ENCODE measurements at regions not wholly inside any gene's neighbourhood (a gene's known extent, or its start where the extent isn't known, plus 50 kb on each side); places are given as distances from the start of the nearest gene placed in this dataset.

DNA sequence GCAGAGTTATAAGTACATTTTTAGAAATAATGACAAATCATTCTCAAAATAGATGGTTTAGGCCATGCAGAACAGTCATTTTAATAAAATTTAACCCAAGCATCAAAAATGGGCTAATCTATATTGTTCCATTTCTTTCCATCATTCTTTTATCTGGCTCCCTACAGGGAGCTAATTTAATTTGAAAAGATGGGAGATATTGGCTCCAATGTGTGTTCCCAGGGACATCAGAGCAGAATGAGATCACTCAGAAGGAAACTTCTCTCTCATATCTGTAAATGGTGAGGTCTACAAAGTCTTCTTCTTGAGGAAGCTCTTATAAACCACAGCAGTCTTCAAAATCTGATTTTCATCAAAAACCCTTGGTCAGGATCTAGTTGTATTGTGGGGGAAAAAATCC, 119.4 kb upstream of the RAB6C start:
- DNase-seq (ENCODE audit: low spot score), result no peak
- no peak for TF ChIP-seq FOXA1 (IDR thresholded peaks at IDR 0.05)
- no peak for TF ChIP-seq RXRA (IDR thresholded peaks at IDR 0.05)
- TF ChIP-seq SP1 (IDR thresholded peaks at IDR 0.05), result no peak
- no peak for TF ChIP-seq HNF4A (conservative IDR thresholded peaks at IDR 0.05)
- TF ChIP-seq, protein P1, sequence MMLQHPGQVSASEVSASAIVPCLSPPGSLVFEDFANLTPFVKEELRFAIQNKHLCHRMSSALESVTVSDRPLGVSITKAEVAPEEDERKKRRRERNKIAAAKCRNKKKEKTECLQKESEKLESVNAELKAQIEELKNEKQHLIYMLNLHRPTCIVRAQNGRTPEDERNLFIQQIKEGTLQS (IDR thresholded peaks at IDR 0.05), result no peak
- TF ChIP-seq, protein P2, sequence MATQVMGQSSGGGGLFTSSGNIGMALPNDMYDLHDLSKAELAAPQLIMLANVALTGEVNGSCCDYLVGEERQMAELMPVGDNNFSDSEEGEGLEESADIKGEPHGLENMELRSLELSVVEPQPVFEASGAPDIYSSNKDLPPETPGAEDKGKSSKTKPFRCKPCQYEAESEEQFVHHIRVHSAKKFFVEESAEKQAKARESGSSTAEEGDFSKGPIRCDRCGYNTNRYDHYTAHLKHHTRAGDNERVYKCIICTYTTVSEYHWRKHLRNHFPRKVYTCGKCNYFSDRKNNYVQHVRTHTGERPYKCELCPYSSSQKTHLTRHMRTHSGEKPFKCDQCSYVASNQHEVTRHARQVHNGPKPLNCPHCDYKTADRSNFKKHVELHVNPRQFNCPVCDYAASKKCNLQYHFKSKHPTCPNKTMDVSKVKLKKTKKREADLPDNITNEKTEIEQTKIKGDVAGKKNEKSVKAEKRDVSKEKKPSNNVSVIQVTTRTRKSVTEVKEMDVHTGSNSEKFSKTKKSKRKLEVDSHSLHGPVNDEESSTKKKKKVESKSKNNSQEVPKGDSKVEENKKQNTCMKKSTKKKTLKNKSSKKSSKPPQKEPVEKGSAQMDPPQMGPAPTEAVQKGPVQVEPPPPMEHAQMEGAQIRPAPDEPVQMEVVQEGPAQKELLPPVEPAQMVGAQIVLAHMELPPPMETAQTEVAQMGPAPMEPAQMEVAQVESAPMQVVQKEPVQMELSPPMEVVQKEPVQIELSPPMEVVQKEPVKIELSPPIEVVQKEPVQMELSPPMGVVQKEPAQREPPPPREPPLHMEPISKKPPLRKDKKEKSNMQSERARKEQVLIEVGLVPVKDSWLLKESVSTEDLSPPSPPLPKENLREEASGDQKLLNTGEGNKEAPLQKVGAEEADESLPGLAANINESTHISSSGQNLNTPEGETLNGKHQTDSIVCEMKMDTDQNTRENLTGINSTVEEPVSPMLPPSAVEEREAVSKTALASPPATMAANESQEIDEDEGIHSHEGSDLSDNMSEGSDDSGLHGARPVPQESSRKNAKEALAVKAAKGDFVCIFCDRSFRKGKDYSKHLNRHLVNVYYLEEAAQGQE (IDR thresholded peaks at IDR 0.05), result no peak
- TF ChIP-seq FOXA2 (IDR thresholded peaks at IDR 0.05), result no peak
- TF ChIP-seq, protein P3, sequence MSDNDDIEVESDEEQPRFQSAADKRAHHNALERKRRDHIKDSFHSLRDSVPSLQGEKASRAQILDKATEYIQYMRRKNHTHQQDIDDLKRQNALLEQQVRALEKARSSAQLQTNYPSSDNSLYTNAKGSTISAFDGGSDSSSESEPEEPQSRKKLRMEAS (IDR thresholded peaks at IDR 0.05), result no peak
- TF ChIP-seq, protein P4, sequence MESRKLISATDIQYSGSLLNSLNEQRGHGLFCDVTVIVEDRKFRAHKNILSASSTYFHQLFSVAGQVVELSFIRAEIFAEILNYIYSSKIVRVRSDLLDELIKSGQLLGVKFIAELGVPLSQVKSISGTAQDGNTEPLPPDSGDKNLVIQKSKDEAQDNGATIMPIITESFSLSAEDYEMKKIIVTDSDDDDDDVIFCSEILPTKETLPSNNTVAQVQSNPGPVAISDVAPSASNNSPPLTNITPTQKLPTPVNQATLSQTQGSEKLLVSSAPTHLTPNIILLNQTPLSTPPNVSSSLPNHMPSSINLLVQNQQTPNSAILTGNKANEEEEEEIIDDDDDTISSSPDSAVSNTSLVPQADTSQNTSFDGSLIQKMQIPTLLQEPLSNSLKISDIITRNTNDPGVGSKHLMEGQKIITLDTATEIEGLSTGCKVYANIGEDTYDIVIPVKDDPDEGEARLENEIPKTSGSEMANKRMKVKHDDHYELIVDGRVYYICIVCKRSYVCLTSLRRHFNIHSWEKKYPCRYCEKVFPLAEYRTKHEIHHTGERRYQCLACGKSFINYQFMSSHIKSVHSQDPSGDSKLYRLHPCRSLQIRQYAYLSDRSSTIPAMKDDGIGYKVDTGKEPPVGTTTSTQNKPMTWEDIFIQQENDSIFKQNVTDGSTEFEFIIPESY (IDR thresholded peaks at IDR 0.05), result no peak
- TF ChIP-seq NR2F2 (IDR thresholded peaks at IDR 0.05), result no peak
- no peak for TF ChIP-seq EGR1 (IDR thresholded peaks at IDR 0.05; ENCODE audit: low read depth in 2 of 2)
- no peak for TF ChIP-seq JUND (IDR thresholded peaks at IDR 0.05)
- no peak for TF ChIP-seq GABPA (IDR thresholded peaks at IDR 0.05 in 1 of 2, conservative IDR thresholded peaks at IDR 0.05 in 1 of 2)
- TF ChIP-seq, protein P5, sequence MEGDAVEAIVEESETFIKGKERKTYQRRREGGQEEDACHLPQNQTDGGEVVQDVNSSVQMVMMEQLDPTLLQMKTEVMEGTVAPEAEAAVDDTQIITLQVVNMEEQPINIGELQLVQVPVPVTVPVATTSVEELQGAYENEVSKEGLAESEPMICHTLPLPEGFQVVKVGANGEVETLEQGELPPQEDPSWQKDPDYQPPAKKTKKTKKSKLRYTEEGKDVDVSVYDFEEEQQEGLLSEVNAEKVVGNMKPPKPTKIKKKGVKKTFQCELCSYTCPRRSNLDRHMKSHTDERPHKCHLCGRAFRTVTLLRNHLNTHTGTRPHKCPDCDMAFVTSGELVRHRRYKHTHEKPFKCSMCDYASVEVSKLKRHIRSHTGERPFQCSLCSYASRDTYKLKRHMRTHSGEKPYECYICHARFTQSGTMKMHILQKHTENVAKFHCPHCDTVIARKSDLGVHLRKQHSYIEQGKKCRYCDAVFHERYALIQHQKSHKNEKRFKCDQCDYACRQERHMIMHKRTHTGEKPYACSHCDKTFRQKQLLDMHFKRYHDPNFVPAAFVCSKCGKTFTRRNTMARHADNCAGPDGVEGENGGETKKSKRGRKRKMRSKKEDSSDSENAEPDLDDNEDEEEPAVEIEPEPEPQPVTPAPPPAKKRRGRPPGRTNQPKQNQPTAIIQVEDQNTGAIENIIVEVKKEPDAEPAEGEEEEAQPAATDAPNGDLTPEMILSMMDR (IDR thresholded peaks at IDR 0.05; ENCODE audit: low read depth, low read length, missing input control), result no peak
- TF ChIP-seq YY1 (IDR thresholded peaks at IDR 0.05), result no peak
- TF ChIP-seq TAF1 (conservative IDR thresholded peaks at IDR 0.05), result no peak
- no peak overlapping the region for H3K9ac ChIP-seq (ENCODE audit: low read depth in 1 of 2, low read length in 2 of 2)

More for the DNA sequence above, 119.4 kb upstream of the RAB6C start:
- Histone ChIP-seq H3K27me3 (ENCODE audit: control insufficient read depth in 4 of 4, insufficient read depth in 4 of 4, low read length in 3 of 4) (no peaks in the 10 kb centered on the region), H3K4me3 (ENCODE audit: low read depth in 1 of 3, low read length in 3 of 3) (no peak overlapping the region), H3K9me3 (ENCODE audit: control insufficient read depth in 4 of 4, low read length in 3 of 4) (peaks cover 0 to 4% (median 0%) of the 10 kb centered on the region in 4 donors), H3K4me1 (ENCODE audit: control insufficient read depth in 4 of 4, insufficient read depth in 4 of 4, low read length in 3 of 4) (no peaks in the 10 kb centered on the region), H3K27ac (ENCODE audit: low read depth in 1 of 2, low read length in 2 of 2) (no peak overlapping the region), H3K36me3 (ENCODE audit: control insufficient read depth in 4 of 4, insufficient read depth in 3 of 4, low read depth in 1 of 4, low read length in 3 of 4) (no peaks in the 10 kb centered on the region)

All from liver (tissue), 7 donors.